ENCODE measurements at regions not wholly inside any gene's neighbourhood (a gene's known extent, or its start where the extent isn't known, plus 50 kb on each side); places are given as distances from the start of the nearest gene placed in this dataset.

DNA sequence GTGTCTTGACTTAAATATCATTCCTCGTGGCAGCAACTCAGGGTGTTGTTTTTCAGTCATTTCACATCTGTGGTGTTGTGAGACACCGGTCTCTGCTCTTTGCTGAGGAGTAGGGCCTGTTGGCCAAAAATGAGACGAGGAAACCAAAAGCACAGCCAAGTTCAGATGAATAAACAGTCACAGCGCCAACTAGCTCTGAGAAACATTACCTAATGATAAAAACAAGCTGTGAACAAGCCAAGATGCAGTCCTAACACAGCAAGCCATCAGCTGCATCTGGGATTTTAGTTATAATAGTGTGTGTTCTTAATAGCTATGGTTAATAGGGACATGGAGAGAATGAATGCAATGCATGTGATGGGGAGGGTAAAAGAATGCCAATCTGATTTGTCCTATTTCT lies 843.4 kb upstream of the DPPA4 start:
- no peaks in the 10 kb centered on the region for H3K9me3 Mint-ChIP-seq
- CTCF ChIA-PET (ENCODE audit: partially characterized antibody) = no interaction called here
- H3K9me3 ChIP-seq (ENCODE audit: control insufficient read depth in 1 of 2, low read length in 2 of 2) = no peaks in the 10 kb centered on the region
- no peak overlapping the region for H3K27ac ChIP-seq (ENCODE audit: low read depth, low read length)
- H3K4me1 ChIP-seq (ENCODE audit: insufficient read depth, low read length) = no peaks in the 10 kb centered on the region
- intact Hi-C loops (cut with micrococcal nuclease) = no loop called here
- no peaks in the 10 kb centered on the region for H3K27me3 ChIP-seq (ENCODE audit: insufficient read depth, low read length)
- no peak overlapping the region for H3K4me3 Mint-ChIP-seq
- DNase-seq = no peak
- no peaks in the 10 kb centered on the region for H3K4me1 Mint-ChIP-seq
- no peaks in the 10 kb centered on the region for H3K27me3 Mint-ChIP-seq
- H3K4me3 ChIP-seq (ENCODE audit: low read length in 2 of 2) = no peak overlapping the region
- H3K36me3 Mint-ChIP-seq = no peaks in the 10 kb centered on the region
- no peaks in the 10 kb centered on the region for H3K36me3 ChIP-seq (ENCODE audit: insufficient read depth, low read length)
- H3K27ac Mint-ChIP-seq = no peak overlapping the region
- POLR2A ChIA-PET (ENCODE audit: partially characterized antibody) = no interaction called here

DNA sequence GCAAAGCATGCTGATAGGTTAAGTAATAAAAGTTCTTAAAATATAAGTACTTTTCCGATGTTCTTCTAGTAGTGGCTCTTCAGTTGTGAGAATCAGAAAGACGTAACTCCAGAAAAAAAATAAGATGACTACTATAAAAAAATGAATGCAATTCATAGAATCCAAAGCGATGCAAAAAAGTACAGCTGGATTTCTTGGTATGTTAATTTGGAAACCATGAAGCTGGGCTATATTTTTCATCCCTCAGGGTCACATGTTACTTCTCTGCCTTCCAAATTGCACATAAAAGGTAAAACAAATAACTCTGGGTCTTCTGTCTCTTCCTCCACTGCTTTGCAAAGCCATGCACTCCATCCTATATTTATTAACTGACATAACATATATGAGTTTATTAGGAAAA lies 843.9 kb upstream of the DPPA4 start:
- Histone ChIP-seq H3K36me3 (ENCODE audit: insufficient read depth, low read length) (no peaks in the 10 kb centered on the region), H3K4me3 (ENCODE audit: low read length in 2 of 2) (no peak overlapping the region), H3K9me3 (ENCODE audit: control insufficient read depth in 1 of 2, low read length in 2 of 2) (no peaks in the 10 kb centered on the region), H3K4me1 (ENCODE audit: insufficient read depth, low read length) (no peaks in the 10 kb centered on the region), H3K27ac (ENCODE audit: low read depth, low read length) (no peak overlapping the region), H3K27me3 (ENCODE audit: insufficient read depth, low read length) (no peaks in the 10 kb centered on the region)
- Mint-ChIP-seq H3K9me3 (no peaks in the 10 kb centered on the region), H3K27me3 (no peaks in the 10 kb centered on the region), H3K4me1 (no peaks in the 10 kb centered on the region), H3K27ac (no peak overlapping the region), H3K4me3 (no peak overlapping the region), H3K36me3 (no peaks in the 10 kb centered on the region)
- CTCF ChIA-PET (ENCODE audit: partially characterized antibody) = no interaction called here
- POLR2A ChIA-PET (ENCODE audit: partially characterized antibody) = no interaction called here
- intact Hi-C loops (cut with micrococcal nuclease) = no loop called here
- no peak for DNase-seq

DNA sequence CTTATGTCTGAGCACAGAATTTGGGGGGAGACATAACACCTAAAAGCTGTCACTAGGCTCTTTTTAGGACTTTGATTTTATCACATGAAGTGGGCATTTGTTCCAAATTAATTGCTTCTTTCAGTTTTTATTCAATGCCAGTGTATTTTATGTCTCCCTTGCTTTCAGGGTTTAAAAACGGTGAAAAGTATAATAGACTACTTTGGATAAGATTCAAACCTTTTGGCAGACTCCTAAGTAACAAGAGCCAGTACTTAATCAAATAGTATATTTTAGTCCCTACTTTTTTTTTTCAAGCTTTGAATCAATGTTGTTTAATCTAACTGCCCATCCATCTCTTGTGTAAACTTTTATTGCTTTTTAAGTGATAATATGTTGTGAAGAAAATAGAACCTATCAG lies 847.2 kb upstream of the DPPA4 start:
- no peaks in the 10 kb centered on the region for H3K4me1 Mint-ChIP-seq
- POLR2A ChIA-PET (ENCODE audit: partially characterized antibody) = no interaction called here
- no peak overlapping the region for H3K27ac Mint-ChIP-seq
- Histone ChIP-seq H3K4me1 (ENCODE audit: insufficient read depth, low read length) (no peaks in the 10 kb centered on the region), H3K36me3 (ENCODE audit: insufficient read depth, low read length) (no peaks in the 10 kb centered on the region), H3K27ac (ENCODE audit: low read depth, low read length) (no peak overlapping the region), H3K4me3 (ENCODE audit: low read length in 2 of 2) (no peak overlapping the region), H3K27me3 (ENCODE audit: insufficient read depth, low read length) (no peaks in the 10 kb centered on the region), H3K9me3 (ENCODE audit: control insufficient read depth in 1 of 2, low read length in 2 of 2) (no peaks in the 10 kb centered on the region)
- no peaks in the 10 kb centered on the region for H3K27me3 Mint-ChIP-seq
- CTCF ChIA-PET (ENCODE audit: partially characterized antibody) = no interaction called here
- intact Hi-C loops (cut with micrococcal nuclease) = no loop called here
- no peaks in the 10 kb centered on the region for H3K36me3 Mint-ChIP-seq
- DNase-seq = no peak
- peaks cover 0 to 4% (median 0%) of the 10 kb centered on the region in 8 donors for H3K9me3 Mint-ChIP-seq
- no peak overlapping the region for H3K4me3 Mint-ChIP-seq

DNA sequence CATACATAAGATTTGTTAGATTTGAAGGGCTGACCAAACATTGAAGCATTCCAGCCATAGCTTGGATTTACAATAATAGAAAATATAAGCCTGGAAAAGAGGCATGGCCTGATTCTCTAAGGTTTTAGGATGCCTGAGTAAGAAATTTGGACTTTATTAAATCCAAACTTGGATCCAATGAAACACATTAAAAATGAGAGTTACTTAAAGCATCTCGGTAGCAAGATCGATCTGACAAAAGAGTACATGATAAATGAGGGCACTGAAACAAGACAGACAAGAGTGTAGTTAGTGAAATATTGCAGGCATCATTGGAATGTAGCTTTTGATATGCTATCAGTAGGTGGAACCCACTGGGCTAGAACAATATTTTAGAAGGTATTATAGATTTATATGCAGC lies 855.7 kb upstream of the DPPA4 start:
- intact Hi-C loops (cut with micrococcal nuclease) = no loop called here
- no peaks in the 10 kb centered on the region for H3K36me3 ChIP-seq (ENCODE audit: insufficient read depth, low read length)
- no peaks in the 10 kb centered on the region for H3K9me3 ChIP-seq (ENCODE audit: control insufficient read depth in 1 of 2, low read length in 2 of 2)
- Mint-ChIP-seq H3K27ac (no peak overlapping the region), H3K4me3 (no peak overlapping the region), H3K36me3 (no peaks in the 10 kb centered on the region), H3K27me3 (peaks cover 0 to 1% of the 10 kb centered on the region in 2 donors), H3K4me1 (no peaks in the 10 kb centered on the region), H3K9me3 (peaks cover 0 to 8% (median 0%) of the 10 kb centered on the region in 8 donors)
- ChIA-PET CTCF (ENCODE audit: partially characterized antibody) (no interaction called here), POLR2A (ENCODE audit: partially characterized antibody) (no interaction called here)
- H3K27me3 ChIP-seq (ENCODE audit: insufficient read depth, low read length) = no peaks in the 10 kb centered on the region
- no peak overlapping the region for H3K27ac ChIP-seq (ENCODE audit: low read depth, low read length)
- H3K4me3 ChIP-seq (ENCODE audit: low read length in 2 of 2) = no peak overlapping the region
- H3K4me1 ChIP-seq (ENCODE audit: insufficient read depth, low read length) = no peaks in the 10 kb centered on the region
- no peak for DNase-seq

DNA sequence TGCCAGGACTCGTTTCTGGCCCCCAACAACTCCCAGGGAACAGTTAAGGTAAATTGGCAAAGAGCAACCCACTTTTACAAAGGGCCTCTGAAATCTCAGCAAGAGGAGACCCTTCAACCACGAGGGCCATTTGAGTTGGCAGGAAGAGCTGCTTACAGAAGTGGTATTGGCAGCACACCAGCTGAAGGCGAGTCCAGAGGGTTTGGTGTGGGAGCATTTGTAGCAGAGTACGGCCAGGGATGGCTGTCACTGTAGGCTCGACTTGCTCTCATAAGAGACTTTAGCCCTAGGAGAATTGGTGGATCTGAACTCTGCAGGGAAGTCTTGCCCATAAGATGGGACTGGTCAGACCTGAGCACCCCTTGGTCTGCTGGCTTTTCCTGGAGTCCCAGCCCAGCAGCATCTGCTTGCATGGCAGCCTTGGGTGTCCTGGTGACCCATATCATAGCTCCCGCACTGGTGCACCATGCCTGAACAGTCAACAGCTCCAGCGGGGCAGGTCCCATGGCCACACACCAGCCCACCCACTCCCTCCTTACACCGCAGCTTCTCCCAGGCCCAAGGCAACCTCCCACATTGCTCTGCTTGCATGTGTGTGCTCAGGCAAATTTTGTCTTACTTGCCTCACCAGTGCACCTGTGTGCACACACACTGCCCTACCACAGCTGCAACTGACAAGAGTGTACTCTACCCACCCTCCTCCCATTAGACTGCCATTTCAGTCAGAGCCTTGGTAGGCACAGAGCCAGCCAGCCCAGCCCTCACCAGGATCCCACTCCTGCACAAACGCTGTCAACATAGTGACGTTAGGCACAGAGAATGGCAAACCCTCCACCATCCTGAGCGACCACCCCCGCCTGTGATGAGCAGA lies 861.6 kb upstream of the DPPA4 start:
- peaks cover 0 to 3% of the 10 kb centered on the region in 2 donors for H3K9me3 ChIP-seq (ENCODE audit: control insufficient read depth in 1 of 2, low read length in 2 of 2)
- Mint-ChIP-seq H3K36me3 (no peaks in the 10 kb centered on the region), H3K9me3 (peaks cover 0 to 15% (median 3%) of the 10 kb centered on the region in 8 donors), H3K27ac (no peak overlapping the region), H3K27me3 (no peaks in the 10 kb centered on the region), H3K4me1 (no peaks in the 10 kb centered on the region), H3K4me3 (no peak overlapping the region)
- no peak overlapping the region for H3K4me3 ChIP-seq (ENCODE audit: low read length in 2 of 2)
- intact Hi-C loops (cut with micrococcal nuclease) = no loop called here
- CTCF ChIA-PET (ENCODE audit: partially characterized antibody) = no interaction called here
- no peaks in the 10 kb centered on the region for H3K36me3 ChIP-seq (ENCODE audit: insufficient read depth, low read length)
- H3K27me3 ChIP-seq (ENCODE audit: insufficient read depth, low read length) = no peaks in the 10 kb centered on the region
- no peaks in the 10 kb centered on the region for H3K4me1 ChIP-seq (ENCODE audit: insufficient read depth, low read length)
- H3K27ac ChIP-seq (ENCODE audit: low read depth, low read length) = no peak overlapping the region
- DNase-seq = no peak
- POLR2A ChIA-PET (ENCODE audit: partially characterized antibody) = no interaction called here

DNA sequence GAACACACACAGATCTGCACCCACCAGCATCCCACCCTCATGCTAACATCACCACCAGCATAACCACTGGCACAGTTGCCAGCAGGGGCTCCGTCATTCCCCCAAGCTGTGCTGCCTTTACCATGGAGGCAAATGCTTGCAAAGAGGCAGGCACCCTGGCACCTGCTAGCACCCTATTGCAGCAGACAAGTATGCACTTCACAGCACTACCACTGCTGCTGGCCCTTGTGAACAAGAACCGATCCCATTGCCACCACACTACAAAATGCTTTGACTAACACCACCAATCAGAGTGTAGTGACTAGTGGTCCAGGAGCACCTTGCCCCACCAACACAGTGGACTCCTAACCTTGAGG lies 862.2 kb upstream of the DPPA4 start:
- Histone ChIP-seq H3K4me1 (ENCODE audit: insufficient read depth, low read length) (no peaks in the 10 kb centered on the region), H3K4me3 (ENCODE audit: low read length in 2 of 2) (no peak overlapping the region), H3K27me3 (ENCODE audit: insufficient read depth, low read length) (no peaks in the 10 kb centered on the region), H3K27ac (ENCODE audit: low read depth, low read length) (no peak overlapping the region), H3K9me3 (ENCODE audit: control insufficient read depth in 1 of 2, low read length in 2 of 2) (peaks cover 0 to 3% of the 10 kb centered on the region in 2 donors), H3K36me3 (ENCODE audit: insufficient read depth, low read length) (no peaks in the 10 kb centered on the region)
- H3K36me3 Mint-ChIP-seq = no peaks in the 10 kb centered on the region
- peaks cover 0 to 15% (median 5%) of the 10 kb centered on the region in 8 donors for H3K9me3 Mint-ChIP-seq
- no peak for DNase-seq
- CTCF ChIA-PET (ENCODE audit: partially characterized antibody) = no interaction called here
- H3K27me3 Mint-ChIP-seq = no peaks in the 10 kb centered on the region
- no peak overlapping the region for H3K4me3 Mint-ChIP-seq
- intact Hi-C loops (cut with micrococcal nuclease) = no loop called here
- POLR2A ChIA-PET (ENCODE audit: partially characterized antibody) = no interaction called here
- H3K27ac Mint-ChIP-seq = peak overlapping the region in 1 of 7 donors; percentile 83
- H3K4me1 Mint-ChIP-seq = no peaks in the 10 kb centered on the region

DNA sequence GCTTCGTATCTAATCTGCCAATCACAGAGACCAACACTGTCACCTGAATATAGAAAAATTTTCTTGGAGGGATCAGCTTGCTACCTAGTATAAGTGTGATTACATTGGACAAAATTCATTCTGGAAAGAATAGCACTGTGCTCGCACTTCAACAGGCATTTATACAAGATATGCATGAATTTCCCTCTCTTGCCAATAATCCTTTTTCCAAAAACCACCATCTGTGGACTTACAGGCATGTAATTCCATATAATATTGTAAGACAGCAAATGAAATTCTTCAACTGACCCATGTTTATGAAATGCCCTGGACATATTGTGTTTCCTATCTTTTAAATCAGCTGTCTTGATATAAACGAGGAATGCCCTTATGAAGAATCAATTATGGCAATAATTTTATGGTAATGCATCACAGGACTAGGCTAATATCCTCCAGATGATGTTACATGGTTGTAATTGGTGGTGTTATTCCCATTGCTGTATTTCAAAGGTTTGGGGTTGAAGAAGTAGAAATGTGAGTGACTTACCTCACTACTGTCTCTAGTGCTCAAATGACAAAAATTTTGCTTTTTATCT lies 861.4 kb upstream of the NECTIN3 start:
- peaks cover 0 to 4% (median 0%) of the 10 kb centered on the region in 8 donors for H3K9me3 Mint-ChIP-seq
- H3K4me3 ChIP-seq (ENCODE audit: low read length in 2 of 2) = no peak overlapping the region
- H3K9me3 ChIP-seq (ENCODE audit: control insufficient read depth in 1 of 2, low read length in 2 of 2) = no peaks in the 10 kb centered on the region
- no peak overlapping the region for H3K4me3 Mint-ChIP-seq
- no peaks in the 10 kb centered on the region for H3K4me1 Mint-ChIP-seq
- H3K27me3 Mint-ChIP-seq = no peaks in the 10 kb centered on the region
- H3K36me3 Mint-ChIP-seq = no peaks in the 10 kb centered on the region
- no peak for DNase-seq
- H3K27me3 ChIP-seq (ENCODE audit: insufficient read depth, low read length) = no peaks in the 10 kb centered on the region
- no peak overlapping the region for H3K27ac ChIP-seq (ENCODE audit: low read depth, low read length)
- no peaks in the 10 kb centered on the region for H3K36me3 ChIP-seq (ENCODE audit: insufficient read depth, low read length)
- intact Hi-C loops (cut with micrococcal nuclease) = no loop called here
- CTCF ChIA-PET (ENCODE audit: partially characterized antibody) = no interaction called here
- no peaks in the 10 kb centered on the region for H3K4me1 ChIP-seq (ENCODE audit: insufficient read depth, low read length)
- no peak overlapping the region for H3K27ac Mint-ChIP-seq
- POLR2A ChIA-PET (ENCODE audit: partially characterized antibody) = no interaction called here

Data from CD4-positive, alpha-beta memory T cell (primary cell).